Endothelial cell of umbilical vein (primary cell): ENCODE measurements at regions not wholly inside any gene's neighbourhood (a gene's known extent, or its start where the extent isn't known, plus 50 kb on each side); places are given as distances from the start of the nearest gene placed in this dataset.
A peak's percentile ranks its signal among the peaks of the same experiment; 100 is the strongest.

Experiments
- BruUV-seq: library from RNA; stranded (reverse); fragments of 400-500 nt; replicated peaks from 2 replicates; lab custom pipeline; 2021; lab: Mats Ljungman, UMichigan
- CTCF ChIA-PET: fragments of 300-600, 350-600 bp; sonication (Branson Sonifier 250); formaldehyde crosslinking; loops from one replicate; lab custom pipeline; 2021; ENCODE audit warnings: antibody characterized with exemption, inconsistent platforms; lab: Charles Lee
- POLR2A ChIA-PET: fragments of 300-600, 350-600 bp; sonication (Branson Sonifier 250); formaldehyde crosslinking; loops from one replicate; lab custom pipeline; 2021; ENCODE audit warnings: antibody characterized with exemption, inconsistent platforms; lab: Charles Lee
- DNase-seq: peaks from one replicate; pipeline ENCODE4 v3.0.0-alpha.2; 2011; ENCODE audit warnings: low read depth, low spot score
- FAIRE-seq: peaks from 2 replicates; lab custom pipeline; 2011; peaks lifted over from hg19 to GRCh38; lab: Jason Lieb, UNC
- H2AFZ ChIP-seq: 2 replicates; pipeline ENCODE4 v1.6.0; 2012; ENCODE audit warnings: low read depth, low read length, control low read depth, inconsistent platforms
- H3K27ac ChIP-seq: 2 replicates; pipeline ENCODE4 v1.5.1; 2011; ENCODE audit warnings: low read depth, mild to moderate bottlenecking, control low read depth, low read length, moderate library complexity; ENCODE audit not compliant: insufficient read depth
- H3K27me3 ChIP-seq, 2 experiments: 2 replicates each; pipeline versions ENCODE4 v1.6.0 to v1.6.1; 2011; ENCODE audit warnings: low read length in 2 of 2, mixed read lengths in 1 of 2; ENCODE audit not compliant: control insufficient read depth in 2 of 2, insufficient read depth in 2 of 2
- H3K36me3 ChIP-seq, 2 experiments: 2 replicates in 1 of 2; 3 replicates in 1 of 2; pipeline ENCODE4 v1.5.1; 2011; ENCODE audit warnings: low read length in 2 of 2, mild to moderate bottlenecking in 1 of 2, moderate library complexity in 1 of 2; ENCODE audit not compliant: control insufficient read depth in 2 of 2, insufficient read depth in 2 of 2; ENCODE audit errors: extremely low read depth in 1 of 2
- H3K4me1 ChIP-seq: 3 replicates; pipeline ENCODE4 v1.5.1; 2011; ENCODE audit warnings: mild to moderate bottlenecking, low read length; ENCODE audit not compliant: control insufficient read depth, insufficient read depth; ENCODE audit errors: extremely low read depth
- H3K4me2 ChIP-seq: 2 replicates; pipeline ENCODE4 v1.6.1; 2011; ENCODE audit warnings: low read length, control low read depth, mixed read lengths; ENCODE audit not compliant: insufficient read depth
- H3K4me3 ChIP-seq, 3 experiments: fragments of 200-600 bp in 1 of 3; sonication (generic), shearing (Covaris generic) in 1 of 3; replicated peaks in 1 of 3; 2 replicates each; pipeline ENCODE4 v1.5.1; 2011 to 2016; ENCODE audit warnings: control low read depth in 3 of 3, low read length in 3 of 3, mild to moderate bottlenecking in 2 of 3, inconsistent platforms in 1 of 3, low read depth in 1 of 3, moderate library complexity in 1 of 3; ENCODE audit not compliant: insufficient read depth in 1 of 3
- H3K79me2 ChIP-seq: 2 replicates; pipeline ENCODE4 v1.6.0; 2012; ENCODE audit warnings: low read length, inconsistent platforms; ENCODE audit not compliant: control insufficient read depth, insufficient read depth
- H3K9ac ChIP-seq: replicated peaks from 2 replicates; pipeline ENCODE3; 2011; ENCODE audit warnings: low read length, control low read depth; ENCODE audit not compliant: insufficient read depth; ENCODE audit errors: extremely low read depth
- H3K9me1 ChIP-seq: replicated peaks from 3 replicates; pipeline ENCODE4 v1.6.0; 2011; ENCODE audit warnings: mild to moderate bottlenecking, low read length; ENCODE audit not compliant: control insufficient read depth, insufficient read depth; ENCODE audit errors: extremely low read depth
- H3K9me3 ChIP-seq: replicated peaks from 2 replicates; pipeline ENCODE4 v1.5.1; 2012; ENCODE audit warnings: low read length, inconsistent platforms; ENCODE audit not compliant: control insufficient read depth, insufficient read depth
- H4K20me1 ChIP-seq: replicated peaks from 2 replicates; pipeline ENCODE3; 2011; ENCODE audit warnings: mild to moderate bottlenecking, low read length; ENCODE audit not compliant: control insufficient read depth, insufficient read depth; ENCODE audit errors: extremely low read depth
- CTCF ChIP-seq, 2 donors: IDR thresholded peaks; 1 replicate in 1 of 2; 2 replicates in 1 of 2; pipeline ENCODE4 v1.5.1; 2011; ENCODE audit warnings: low read length in 2 of 2, mild to moderate bottlenecking in 2 of 2, moderate library complexity in 2 of 2, control low read depth in 1 of 2, inconsistent platforms in 1 of 2, low read depth in 1 of 2; ENCODE audit not compliant: insufficient read depth in 1 of 2; ENCODE audit errors: extremely low read depth in 1 of 2
- EZH2 ChIP-seq: IDR thresholded peaks from 2 replicates; pipeline ENCODE4 v1.6.1; 2012; ENCODE audit warnings: borderline replicate concordance, low read depth, mild to moderate bottlenecking, moderate library complexity, low read length, inconsistent platforms; ENCODE audit not compliant: severe bottlenecking
- FOS ChIP-seq: IDR thresholded peaks from 2 replicates; pipeline ENCODE4 v1.6.1; 2011; ENCODE audit warnings: mild to moderate bottlenecking, low read length, moderate library complexity, borderline replicate concordance; ENCODE audit not compliant: insufficient read depth
- GATA2 ChIP-seq: IDR thresholded peaks from 2 replicates; pipeline ENCODE4 v1.7.0; 2011; ENCODE audit warnings: low read depth, mild to moderate bottlenecking, moderate library complexity, mixed read lengths, low read length; ENCODE audit not compliant: insufficient read length, insufficient read depth
- JUN ChIP-seq: IDR thresholded peaks from 2 replicates; pipeline ENCODE4 v1.6.1; 2011; ENCODE audit warnings: borderline replicate concordance, low read depth; ENCODE audit not compliant: insufficient read length, insufficient read depth
- MAX ChIP-seq: IDR thresholded peaks from 2 replicates; pipeline ENCODE4 v1.6.1; 2011; ENCODE audit not compliant: insufficient read depth, insufficient read length
- MYC ChIP-seq: IDR thresholded peaks from one replicate; pipeline ENCODE4 v1.6.1; 2011; ENCODE audit warnings: mild to moderate bottlenecking, low read depth, low read length
- POLR2A ChIP-seq: IDR thresholded peaks from 2 replicates; pipeline ENCODE4 v1.6.1; 2012; ENCODE audit warnings: low read depth, mild to moderate bottlenecking, control low read depth, low read length
- POLR2AphosphoS5 ChIP-seq: IDR thresholded peaks from 2 replicates; pipeline ENCODE4 v1.6.1; 2012; ENCODE audit warnings: low read depth, mild to moderate bottlenecking, control low read depth, low read length, moderate library complexity; ENCODE audit not compliant: insufficient read depth
- dilution Hi-C: fragments of 300-500 bp; cut with MboI; formaldehyde crosslinking; loops from one replicate; pipeline ENCODE4 v1.15.0; 2019; ENCODE audit warnings: low sequenced_read_pairs; ENCODE audit not compliant: extremely low pct_ligation_motif_present
- intact Hi-C: fragments of 100-400 bp; cut with micrococcal nuclease; formaldehyde crosslinking; loops from one replicate; pipeline ENCODE4 v1.10.0; 2022

- intact Hi-C loops (no loop called here), dilution Hi-C loops (no loop called here)
- Histone ChIP-seq H3K4me2 (no peak overlapping the region), H3K9ac (no peak overlapping the region), H3K27me3 (no peaks in the 10 kb centered on the region), H3K9me1 (no peaks in the 10 kb centered on the region), H3K4me3 (no peak overlapping the region), H2AFZ (peak overlapping the region; percentile 24), H3K36me3 (no peaks in the 10 kb centered on the region), H3K4me1 (no peaks in the 10 kb centered on the region), H3K79me2 (no peaks in the 10 kb centered on the region), H3K27ac (no peak overlapping the region), H4K20me1 (no peaks in the 10 kb centered on the region), H3K9me3 (no peaks in the 10 kb centered on the region)
- CTCF ChIA-PET, result no interaction called here
- FAIRE-seq (no peak), DNase-seq (no peak)
- no TSS peak for BruUV-seq
- no peak for TF ChIP-seq JUN
- no peak for TF ChIP-seq EZH2
- no peak for TF ChIP-seq CTCF (IDR thresholded peaks at IDR 0.05; ENCODE audit: extremely low read depth in 1 of 2, insufficient read depth in 1 of 2, low read depth in 1 of 2, low read length in 2 of 2)
- TF ChIP-seq GATA2, result no peak
- TF ChIP-seq MAX, result no peak
- TF ChIP-seq MYC, result no peak
- TF ChIP-seq POLR2A, result no peak
- no peak for TF ChIP-seq FOS
- TF ChIP-seq POLR2AphosphoS5, result no peak
- POLR2A ChIA-PET, result no interaction called here
Measured at GRCh38 chr4:28548594-28548993, 1688.0 kb downstream of the STIM2 start.
